Activated CD4-positive, alpha-beta memory T cell treated with anti-CD3 and anti-CD28 coated beads, Interleukin-2, amount 10 ng/mL, durations not matched to agents 7 days and 5 days (primary cell): ENCODE measurements at regions not wholly inside any gene's neighbourhood (a gene's known extent, or its start where the extent isn't known, plus 50 kb on each side); places are given as distances from the start of the nearest gene placed in this dataset.

Experiments
- CTCF ChIA-PET: fragments of 350-600 bp; sonication (Branson Sonifier 250); formaldehyde crosslinking; loops from one replicate; lab custom pipeline; 2021; ENCODE audit warnings: antibody characterized with exemption, inconsistent platforms; lab: Charles Lee
- POLR2A ChIA-PET: fragments of 350-600 bp; sonication (Branson Sonifier 250); formaldehyde crosslinking; loops from one replicate; lab custom pipeline; 2021; ENCODE audit warnings: antibody characterized with exemption; lab: Charles Lee
- DNase-seq: peaks from one replicate; pipeline ENCODE4 v3.0.0-alpha.2; 2020
- H3K27ac Mint-ChIP-seq: one replicate; pipeline ENCODE4 v1.8.0; 2021; ENCODE audit warnings: mild to moderate bottlenecking, mixed read lengths
- H3K27me3 Mint-ChIP-seq: one replicate; pipeline ENCODE4 v1.8.0; 2021; ENCODE audit warnings: mixed read lengths
- H3K36me3 Mint-ChIP-seq: one replicate; pipeline ENCODE4 v1.8.0; 2021; ENCODE audit warnings: low read depth, mixed read lengths
- H3K4me1 Mint-ChIP-seq: one replicate; pipeline ENCODE4 v1.8.0; 2021; ENCODE audit warnings: mixed read lengths
- H3K4me3 Mint-ChIP-seq: one replicate; pipeline ENCODE4 v1.8.0; 2021; ENCODE audit warnings: mild to moderate bottlenecking, mixed read lengths
- H3K9me3 Mint-ChIP-seq: one replicate; pipeline ENCODE4 v1.8.0; 2021; ENCODE audit warnings: mixed read lengths

GRCh38 chr2:78263571-78263970 is 741.4 kb upstream of the LRRTM4 start:
- Mint-ChIP-seq H3K27ac (no peak overlapping the region), H3K4me1 (no peaks in the 10 kb centered on the region), H3K36me3 (no peaks in the 10 kb centered on the region), H3K27me3 (no peaks in the 10 kb centered on the region), H3K9me3 (peaks cover 9% of the 10 kb centered on the region), H3K4me3 (no peak overlapping the region)
- ChIA-PET CTCF (no interaction called here), POLR2A (no interaction called here)
- DNase-seq, result no peak

GRCh38 chr2:78264130-78264529 is 742.0 kb upstream of the LRRTM4 start:
- H3K9me3 Mint-ChIP-seq, result peaks cover 7% of the 10 kb centered on the region
- CTCF ChIA-PET, result no interaction called here

GRCh38 chr2:78281164-78281563 is 744.3 kb upstream of the REG3G start:
- H3K27ac Mint-ChIP-seq, result no peak overlapping the region
- H3K4me3 Mint-ChIP-seq, result no peak overlapping the region
- H3K9me3 Mint-ChIP-seq, result peaks cover 15% of the 10 kb centered on the region
- no peaks in the 10 kb centered on the region for H3K27me3 Mint-ChIP-seq
- no peaks in the 10 kb centered on the region for H3K36me3 Mint-ChIP-seq
- ChIA-PET CTCF (no interaction called here), POLR2A (no interaction called here)
- H3K4me1 Mint-ChIP-seq, result no peaks in the 10 kb centered on the region
- DNase-seq, result no peak

More at GRCh38 chr2:78264130-78264529, 742.0 kb upstream of the LRRTM4 start:
- no peak overlapping the region for H3K4me3 Mint-ChIP-seq
- no peaks in the 10 kb centered on the region for H3K4me1 Mint-ChIP-seq
- POLR2A ChIA-PET, result no interaction called here
- no peak overlapping the region for H3K27ac Mint-ChIP-seq
- no peaks in the 10 kb centered on the region for H3K27me3 Mint-ChIP-seq
- DNase-seq, result no peak
- H3K36me3 Mint-ChIP-seq, result no peaks in the 10 kb centered on the region

- H3K27me3 Mint-ChIP-seq, result no peaks in the 10 kb centered on the region
- POLR2A ChIA-PET, result no interaction called here
- no peak overlapping the region for H3K4me3 Mint-ChIP-seq
- no peaks in the 10 kb centered on the region for H3K36me3 Mint-ChIP-seq
- no peak overlapping the region for H3K27ac Mint-ChIP-seq
- DNase-seq, result no peak
- CTCF ChIA-PET, result no interaction called here
- H3K9me3 Mint-ChIP-seq, result peaks cover 7% of the 10 kb centered on the region
- H3K4me1 Mint-ChIP-seq, result no peaks in the 10 kb centered on the region
Measured at GRCh38 chr2:78290581-78291214, 734.8 kb upstream of the REG3G start.

- Mint-ChIP-seq H3K27ac (no peak overlapping the region), H3K4me3 (no peak overlapping the region), H3K27me3 (no peaks in the 10 kb centered on the region), H3K36me3 (no peaks in the 10 kb centered on the region), H3K9me3 (no peaks in the 10 kb centered on the region), H3K4me1 (no peaks in the 10 kb centered on the region)
- DNase-seq, result no peak
- ChIA-PET CTCF (no interaction called here), POLR2A (no interaction called here)
Measured at GRCh38 chr2:78293768-78294167, 731.7 kb upstream of the REG3G start.

GRCh38 chr2:78301166-78301789 is 724.2 kb upstream of the REG3G start:
- no peak for DNase-seq
- no peaks in the 10 kb centered on the region for H3K4me1 Mint-ChIP-seq
- no peaks in the 10 kb centered on the region for H3K36me3 Mint-ChIP-seq
- ChIA-PET CTCF (no interaction called here), POLR2A (no interaction called here)
- H3K9me3 Mint-ChIP-seq, result peaks cover 6% of the 10 kb centered on the region
- no peak overlapping the region for H3K4me3 Mint-ChIP-seq
- H3K27me3 Mint-ChIP-seq, result no peaks in the 10 kb centered on the region
- H3K27ac Mint-ChIP-seq, result no peak overlapping the region

- no peaks in the 10 kb centered on the region for H3K27me3 Mint-ChIP-seq
- H3K27ac Mint-ChIP-seq, result no peak overlapping the region
- no peaks in the 10 kb centered on the region for H3K4me1 Mint-ChIP-seq
- H3K9me3 Mint-ChIP-seq, result peaks cover 6% of the 10 kb centered on the region
- no peak for DNase-seq
- ChIA-PET POLR2A (no interaction called here), CTCF (no interaction called here)
- no peaks in the 10 kb centered on the region for H3K36me3 Mint-ChIP-seq
- no peak overlapping the region for H3K4me3 Mint-ChIP-seq
Measured at GRCh38 chr2:78304678-78305077, 720.8 kb upstream of the REG3G start.

GRCh38 chr2:78309460-78309859 is 716.0 kb upstream of the REG3G start:
- Mint-ChIP-seq H3K4me3 (no peak overlapping the region), H3K36me3 (no peaks in the 10 kb centered on the region), H3K27ac (no peak overlapping the region), H3K9me3 (peaks cover 10% of the 10 kb centered on the region), H3K27me3 (no peaks in the 10 kb centered on the region), H3K4me1 (no peaks in the 10 kb centered on the region)
- ChIA-PET CTCF (no interaction called here), POLR2A (no interaction called here)
- no peak for DNase-seq

- no peak for DNase-seq
- no peaks in the 10 kb centered on the region for H3K4me1 Mint-ChIP-seq
- no peaks in the 10 kb centered on the region for H3K36me3 Mint-ChIP-seq
- no peak overlapping the region for H3K27ac Mint-ChIP-seq
- CTCF ChIA-PET, result no interaction called here
- POLR2A ChIA-PET, result no interaction called here
- H3K9me3 Mint-ChIP-seq, result peaks cover 18% of the 10 kb centered on the region
- no peaks in the 10 kb centered on the region for H3K27me3 Mint-ChIP-seq
- no peak overlapping the region for H3K4me3 Mint-ChIP-seq
Measured at GRCh38 chr2:78315368-78315767, 710.1 kb upstream of the REG3G start.

GRCh38 chr2:78318275-78318674 is 707.2 kb upstream of the REG3G start:
- H3K9me3 Mint-ChIP-seq, result peaks cover 15% of the 10 kb centered on the region
- H3K27ac Mint-ChIP-seq, result no peak overlapping the region
- H3K4me1 Mint-ChIP-seq, result no peaks in the 10 kb centered on the region
- no peaks in the 10 kb centered on the region for H3K27me3 Mint-ChIP-seq
- POLR2A ChIA-PET, result no interaction called here
- no peaks in the 10 kb centered on the region for H3K36me3 Mint-ChIP-seq
- no peak overlapping the region for H3K4me3 Mint-ChIP-seq
- DNase-seq, result no peak
- CTCF ChIA-PET, result no interaction called here

- DNase-seq, result no peak
- ChIA-PET CTCF (no interaction called here), POLR2A (no interaction called here)
- H3K27me3 Mint-ChIP-seq, result no peaks in the 10 kb centered on the region
- no peak overlapping the region for H3K27ac Mint-ChIP-seq
- no peaks in the 10 kb centered on the region for H3K36me3 Mint-ChIP-seq
- H3K9me3 Mint-ChIP-seq, result peaks cover 3% of the 10 kb centered on the region
- no peak overlapping the region for H3K4me3 Mint-ChIP-seq
- H3K4me1 Mint-ChIP-seq, result no peaks in the 10 kb centered on the region
Measured at GRCh38 chr2:78330193-78330592, 695.3 kb upstream of the REG3G start.

- H3K27ac Mint-ChIP-seq, result no peak overlapping the region
Measured at GRCh38 chr2:78351208-78351607, 674.3 kb upstream of the REG3G start.

GRCh38 chr2:78353168-78353567 is 672.3 kb upstream of the REG3G start:
- H3K36me3 Mint-ChIP-seq, result no peaks in the 10 kb centered on the region
- no peaks in the 10 kb centered on the region for H3K4me1 Mint-ChIP-seq
- no peaks in the 10 kb centered on the region for H3K27me3 Mint-ChIP-seq
- H3K27ac Mint-ChIP-seq, result no peak overlapping the region
- peaks cover 3% of the 10 kb centered on the region for H3K9me3 Mint-ChIP-seq
- POLR2A ChIA-PET, result no interaction called here
- DNase-seq, result no peak
- H3K4me3 Mint-ChIP-seq, result no peak overlapping the region
- CTCF ChIA-PET, result no interaction called here

More at GRCh38 chr2:78351208-78351607, 674.3 kb upstream of the REG3G start:
- POLR2A ChIA-PET, result no interaction called here
- H3K4me1 Mint-ChIP-seq, result no peaks in the 10 kb centered on the region
- no peaks in the 10 kb centered on the region for H3K27me3 Mint-ChIP-seq
- H3K4me3 Mint-ChIP-seq, result no peak overlapping the region
- no peak for DNase-seq
- H3K9me3 Mint-ChIP-seq, result peaks cover 5% of the 10 kb centered on the region
- no peaks in the 10 kb centered on the region for H3K36me3 Mint-ChIP-seq
- CTCF ChIA-PET, result no interaction called here

GRCh38 chr2:78355967-78356366 is 669.5 kb upstream of the REG3G start:
- Mint-ChIP-seq H3K27me3 (no peaks in the 10 kb centered on the region), H3K4me1 (no peaks in the 10 kb centered on the region), H3K36me3 (no peaks in the 10 kb centered on the region), H3K4me3 (no peak overlapping the region), H3K27ac (no peak overlapping the region), H3K9me3 (peaks cover 7% of the 10 kb centered on the region)
- DNase-seq, result no peak
- ChIA-PET CTCF (no interaction called here), POLR2A (no interaction called here)
